Adipocyte (in vitro differentiated cells): ENCODE measurements at regions not wholly inside any gene's neighbourhood (a gene's known extent, or its start where the extent isn't known, plus 50 kb on each side); places are given as distances from the start of the nearest gene placed in this dataset.

ENCODE experiments used
- DNase-seq: peaks from one replicate; pipeline ENCODE4 v3.0.0-alpha.2; 2015; ENCODE audit warnings: low read depth
- H3K27me3 ChIP-seq: replicated peaks from 2 replicates; pipeline ENCODE4 v1.7.0; 2013; ENCODE audit warnings: mild to moderate bottlenecking, low read length, moderate library complexity; ENCODE audit not compliant: control insufficient read depth, insufficient read depth
- H3K36me3 ChIP-seq: 2 replicates; pipeline ENCODE4 v1.7.0; 2013; ENCODE audit warnings: low read length, mild to moderate bottlenecking, moderate library complexity; ENCODE audit not compliant: control insufficient read depth, insufficient read depth, severe bottlenecking
- H3K4me1 ChIP-seq: 2 replicates; pipeline ENCODE4 v1.7.0; 2013; ENCODE audit warnings: mild to moderate bottlenecking, low read length, moderate library complexity; ENCODE audit not compliant: control insufficient read depth, insufficient read depth
- H3K4me3 ChIP-seq: 2 replicates; pipeline ENCODE4 v1.7.0; 2013; ENCODE audit warnings: mild to moderate bottlenecking, low read length, moderate library complexity
- H3K9ac ChIP-seq: 2 replicates; pipeline ENCODE4 v1.7.0; 2013; ENCODE audit warnings: mild to moderate bottlenecking, low read length, moderate library complexity
- H3K9me3 ChIP-seq: 2 replicates; pipeline ENCODE4 v1.7.0; 2013; ENCODE audit warnings: mild to moderate bottlenecking, low read length, moderate library complexity; ENCODE audit not compliant: control insufficient read depth

- DNase-seq = no peak
- Histone ChIP-seq H3K4me1 (no peaks in the 10 kb centered on the region), H3K9ac (no peak overlapping the region), H3K4me3 (no peak overlapping the region), H3K9me3 (no peaks in the 10 kb centered on the region), H3K27me3 (no peaks in the 10 kb centered on the region), H3K36me3 (no peaks in the 10 kb centered on the region)
Observed at GRCh38 chr2:180358458-180358857, 351.4 kb upstream of the CWC22 start.

GRCh38 chr2:180356676-180357075 is 349.6 kb upstream of the CWC22 start:
- Histone ChIP-seq H3K4me1 (no peaks in the 10 kb centered on the region), H3K9ac (no peak overlapping the region), H3K36me3 (no peaks in the 10 kb centered on the region), H3K27me3 (no peaks in the 10 kb centered on the region), H3K9me3 (no peaks in the 10 kb centered on the region), H3K4me3 (no peak overlapping the region)
- DNase-seq = no peak

- DNase-seq = peak; percentile 3
Observed at GRCh38 chr2:180352620-180353019, 345.5 kb upstream of the CWC22 start.

DNA sequence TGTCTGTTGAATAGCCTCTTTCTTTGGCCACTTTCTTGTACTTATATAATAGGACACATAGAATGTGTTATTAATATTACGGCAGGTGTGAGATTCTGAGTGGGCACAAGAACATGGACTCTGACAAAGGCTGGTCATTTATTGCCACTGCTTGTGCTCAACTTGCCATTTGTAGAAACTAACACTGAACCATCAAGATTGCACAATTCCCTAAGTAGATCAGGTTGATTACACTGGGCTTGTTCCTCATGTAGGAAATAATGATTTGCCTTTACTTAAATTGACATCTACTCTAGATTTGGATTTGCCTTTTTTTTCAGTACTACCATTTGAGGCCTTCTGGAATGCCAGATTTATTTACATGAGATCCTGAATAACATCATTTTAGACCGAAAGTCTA is 342.7 kb upstream of the CWC22 start:
- Histone ChIP-seq H3K27me3 (no peaks in the 10 kb centered on the region), H3K36me3 (no peaks in the 10 kb centered on the region), H3K9ac (no peak overlapping the region), H3K4me1 (no peaks in the 10 kb centered on the region), H3K4me3 (no peak overlapping the region), H3K9me3 (no peaks in the 10 kb centered on the region)
- no peak for DNase-seq

More at GRCh38 chr2:180352620-180353019, 345.5 kb upstream of the CWC22 start:
- H3K4me3 ChIP-seq = no peak overlapping the region
- H3K4me1 ChIP-seq = no peaks in the 10 kb centered on the region
- no peaks in the 10 kb centered on the region for H3K36me3 ChIP-seq
- no peak overlapping the region for H3K9ac ChIP-seq
- H3K9me3 ChIP-seq = no peaks in the 10 kb centered on the region
- no peaks in the 10 kb centered on the region for H3K27me3 ChIP-seq

GRCh38 chr2:180343528-180344345 is 336.6 kb upstream of the CWC22 start:
- no peak for DNase-seq

GRCh38 chr2:180337136-180337535 is 330.0 kb upstream of the CWC22 start:
- DNase-seq = no peak
- no peak overlapping the region for H3K4me3 ChIP-seq

More at GRCh38 chr2:180343528-180344345, 336.6 kb upstream of the CWC22 start:
- peaks cover 11% of the 10 kb centered on the region for H3K9me3 ChIP-seq
- no peaks in the 10 kb centered on the region for H3K27me3 ChIP-seq
- no peak overlapping the region for H3K9ac ChIP-seq
- no peaks in the 10 kb centered on the region for H3K36me3 ChIP-seq
- no peak overlapping the region for H3K4me3 ChIP-seq
- no peaks in the 10 kb centered on the region for H3K4me1 ChIP-seq

GRCh38 chr2:180336550-180336949 is 329.5 kb upstream of the CWC22 start:
- Histone ChIP-seq H3K27me3 (no peaks in the 10 kb centered on the region), H3K4me1 (no peaks in the 10 kb centered on the region), H3K36me3 (no peaks in the 10 kb centered on the region), H3K4me3 (peak overlapping the region; percentile 19), H3K9ac (no peak overlapping the region), H3K9me3 (peaks cover 56% of the 10 kb centered on the region)
- no peak for DNase-seq

More at GRCh38 chr2:180337136-180337535, 330.0 kb upstream of the CWC22 start:
- no peaks in the 10 kb centered on the region for H3K27me3 ChIP-seq
- no peak overlapping the region for H3K9ac ChIP-seq
- H3K9me3 ChIP-seq = peaks cover 56% of the 10 kb centered on the region
- no peaks in the 10 kb centered on the region for H3K4me1 ChIP-seq
- no peaks in the 10 kb centered on the region for H3K36me3 ChIP-seq

DNA sequence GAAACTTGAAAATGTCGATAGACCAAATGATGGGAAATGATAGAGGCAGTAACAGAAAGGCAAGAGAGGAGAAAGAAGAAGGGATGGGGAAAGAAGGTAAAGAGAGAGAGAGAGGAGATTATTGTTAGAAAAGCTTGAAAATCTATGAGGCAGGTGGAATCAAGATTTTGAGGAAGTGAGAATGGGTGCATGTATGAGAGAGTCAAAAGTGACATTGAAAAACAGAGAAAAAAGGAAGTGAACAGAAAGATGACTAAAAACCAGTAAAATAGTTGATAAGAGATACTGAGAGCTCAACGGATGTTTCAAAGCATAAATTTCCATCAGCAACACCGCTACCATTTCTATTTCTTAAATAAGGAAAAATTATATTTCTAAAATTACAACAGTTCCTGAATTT is 327.4 kb upstream of the CWC22 start:
- DNase-seq = no peak

DNA sequence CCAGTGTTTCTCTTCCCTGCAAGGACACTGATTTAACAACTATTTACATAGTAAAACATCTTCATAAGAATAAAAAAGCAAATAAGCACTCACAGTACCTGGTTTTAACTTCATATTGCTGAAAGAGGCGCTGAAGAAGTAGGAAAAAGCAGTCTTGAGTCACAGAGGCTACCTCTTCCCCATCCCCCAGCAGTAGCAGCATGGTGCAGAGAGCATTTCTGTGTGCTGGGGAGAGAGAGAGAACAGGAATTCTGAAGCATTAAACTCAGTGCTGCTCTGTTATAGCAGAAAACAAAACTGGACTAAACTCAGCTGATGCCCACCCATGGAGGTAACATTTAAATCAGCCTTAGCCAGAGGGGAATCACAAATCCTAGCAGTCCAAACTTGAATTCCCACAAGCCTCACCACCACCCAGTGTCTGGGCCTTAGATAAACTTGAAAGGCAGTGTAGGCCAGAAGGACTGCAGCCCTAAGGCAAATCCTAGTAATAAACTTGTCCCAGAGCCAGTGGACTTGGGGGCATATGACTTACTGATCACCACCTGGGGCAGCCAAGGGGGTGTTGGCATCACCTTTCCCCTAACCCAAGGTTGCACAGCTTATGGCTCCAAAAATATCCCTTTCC is 321.8 kb upstream of the CWC22 start:
- no peak for DNase-seq
- Histone ChIP-seq H3K9ac (no peak overlapping the region), H3K36me3 (no peaks in the 10 kb centered on the region)

More for the DNA sequence above, 327.4 kb upstream of the CWC22 start:
- Histone ChIP-seq H3K9me3 (peaks cover 51% of the 10 kb centered on the region), H3K4me1 (no peaks in the 10 kb centered on the region), H3K27me3 (no peaks in the 10 kb centered on the region), H3K4me3 (no peak overlapping the region), H3K36me3 (no peaks in the 10 kb centered on the region), H3K9ac (no peak overlapping the region)

GRCh38 chr2:180327185-180327584 is 320.1 kb upstream of the CWC22 start:
- no peak overlapping the region for H3K9ac ChIP-seq
- no peaks in the 10 kb centered on the region for H3K36me3 ChIP-seq
- no peak overlapping the region for H3K4me3 ChIP-seq
- DNase-seq = no peak
- peaks cover 14% of the 10 kb centered on the region for H3K4me1 ChIP-seq
- H3K9me3 ChIP-seq = no peaks in the 10 kb centered on the region
- H3K27me3 ChIP-seq = no peaks in the 10 kb centered on the region

More for the DNA sequence above, 321.8 kb upstream of the CWC22 start:
- no peaks in the 10 kb centered on the region for H3K27me3 ChIP-seq
- peaks cover 5% of the 10 kb centered on the region for H3K4me1 ChIP-seq
- peaks cover 9% of the 10 kb centered on the region for H3K9me3 ChIP-seq
- no peak overlapping the region for H3K4me3 ChIP-seq

DNA sequence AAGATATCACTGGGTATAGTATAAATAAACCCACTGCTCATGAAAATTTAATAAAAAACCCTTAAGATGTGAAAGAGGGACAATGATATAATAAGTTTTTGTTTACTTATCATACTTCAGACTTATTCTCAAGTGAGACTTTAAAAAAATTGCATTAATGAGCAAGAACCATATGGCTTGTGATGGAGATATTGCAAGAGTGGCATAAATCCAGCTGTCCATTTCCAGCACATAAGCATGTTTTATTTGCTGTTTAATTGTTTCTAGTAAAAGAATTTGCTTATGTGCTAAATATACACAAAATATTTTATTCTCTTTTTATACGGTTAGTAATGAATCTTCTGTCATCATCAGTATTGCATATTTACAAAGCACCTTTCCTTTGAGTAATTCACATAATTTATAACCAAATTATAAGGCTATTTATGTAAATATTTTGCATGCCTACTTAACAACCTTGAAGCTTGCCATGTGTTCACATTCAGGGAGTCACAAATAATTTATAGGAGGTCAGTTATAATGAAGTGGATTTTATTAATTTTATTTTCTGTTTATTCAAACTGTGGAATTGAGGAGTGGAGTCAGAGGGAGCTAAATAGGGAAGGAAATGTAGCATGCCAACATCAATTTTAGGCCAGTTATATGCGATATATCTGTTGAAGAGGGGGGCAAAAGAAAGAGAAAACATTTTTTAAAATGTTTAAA is 318.5 kb upstream of the CWC22 start:
- Histone ChIP-seq H3K4me1 (peaks cover 14% of the 10 kb centered on the region), H3K4me3 (no peak overlapping the region), H3K9ac (no peak overlapping the region), H3K9me3 (no peaks in the 10 kb centered on the region), H3K36me3 (no peaks in the 10 kb centered on the region), H3K27me3 (no peaks in the 10 kb centered on the region)
- DNase-seq = no peak
